H1 (cell line): ENCODE measurements at regions not wholly inside any gene's neighbourhood (a gene's known extent, or its start where the extent isn't known, plus 50 kb on each side); places are given as distances from the start of the nearest gene placed in this dataset.

Experiments
- CTCF ChIA-PET: fragments of 300-600 bp; sonication (Branson Sonifier 250); formaldehyde crosslinking; loops from one replicate; lab custom pipeline; 2021; ENCODE audit not compliant: partially characterized antibody; lab: Charles Lee
- POLR2A ChIA-PET: fragments of 300-600 bp; sonication (Branson Sonifier 250); formaldehyde crosslinking; loops from one replicate; lab custom pipeline; 2021; ENCODE audit warnings: inconsistent platforms; ENCODE audit not compliant: partially characterized antibody; lab: Charles Lee
- DNase-seq, 2 experiments: peaks; one replicate each; pipeline versions ENCODE4 v3.0.0 to v3.0.0-alpha.2; 2010 to 2022; ENCODE audit warnings: low spot score in 2 of 2, low read depth in 1 of 2, mixed read lengths in 1 of 2
- FAIRE-seq: peaks from 2 replicates; lab custom pipeline; 2011; peaks lifted over from hg19 to GRCh38; lab: Jason Lieb, UNC
- H2AFZ ChIP-seq: 2 replicates; pipeline ENCODE4 v1.8.1; 2012; ENCODE audit warnings: low read length, inconsistent platforms
- H2AK5ac ChIP-seq: 2 replicates; pipeline ENCODE4 v1.6.1; 2013; ENCODE audit warnings: low read depth, low read length
- H2BK120ac ChIP-seq: replicated peaks from 2 replicates; pipeline ENCODE3; 2013; ENCODE audit warnings: low read depth, low read length, inconsistent platforms
- H2BK12ac ChIP-seq: 2 replicates; pipeline ENCODE4 v1.6.1; 2013; ENCODE audit warnings: low read depth, low read length
- H2BK15ac ChIP-seq: 2 replicates; pipeline ENCODE4 v1.6.1; 2013; ENCODE audit warnings: low read length
- H2BK20ac ChIP-seq: 2 replicates; pipeline ENCODE4 v1.6.1; 2013; ENCODE audit warnings: low read length
- H2BK5ac ChIP-seq: 2 replicates; pipeline ENCODE4 v1.6.1; 2013; ENCODE audit warnings: low read depth, low read length
- H3K14ac ChIP-seq: 2 replicates; pipeline ENCODE4 v1.6.1; 2013; ENCODE audit warnings: inconsistent platforms; ENCODE audit not compliant: insufficient read length
- H3K18ac ChIP-seq: 2 replicates; pipeline ENCODE4 v1.6.1; 2013; ENCODE audit warnings: low read length; ENCODE audit errors: extremely low read depth
- H3K23ac ChIP-seq: 2 replicates; pipeline ENCODE4 v1.6.1; 2013; ENCODE audit warnings: inconsistent platforms; ENCODE audit not compliant: insufficient read length
- H3K23me2 ChIP-seq: 2 replicates; pipeline ENCODE4 v1.6.1; 2013; ENCODE audit warnings: low read depth, low read length
- H3K27ac ChIP-seq: 2 replicates; pipeline ENCODE4 v1.6.1; 2011; ENCODE audit warnings: low read depth, low read length, inconsistent platforms
- H3K27me3 ChIP-seq, 4 experiments: replicated peaks in 1 of 4; 1 replicate in 1 of 4; 2 replicates in 3 of 4; pipeline versions ENCODE4 v1.6.1 to v1.8.1; 2011 to 2013; ENCODE audit warnings: low read length in 3 of 4, mild to moderate bottlenecking in 3 of 4, inconsistent platforms in 2 of 4, mixed read lengths in 2 of 4, moderate library complexity in 1 of 4; ENCODE audit not compliant: control insufficient read depth in 3 of 4, insufficient read depth in 3 of 4; ENCODE audit errors: extremely low read depth in 1 of 4
- H3K36me3 ChIP-seq, 4 experiments: 2 replicates each; pipeline versions ENCODE4 v1.6.1 to v1.8.1; 2011 to 2013; ENCODE audit warnings: mild to moderate bottlenecking in 4 of 4, low read length in 3 of 4, moderate library complexity in 2 of 4, control low read depth in 1 of 4, inconsistent platforms in 1 of 4; ENCODE audit not compliant: insufficient read depth in 4 of 4, control insufficient read depth in 2 of 4
- H3K4ac ChIP-seq: replicated peaks from 2 replicates; pipeline ENCODE3; 2013; ENCODE audit warnings: low read length, low read depth, mixed read lengths, inconsistent platforms; ENCODE audit not compliant: insufficient read length
- H3K4me1 ChIP-seq, 4 experiments: replicated peaks in 1 of 4; 1 replicate in 1 of 4; 2 replicates in 3 of 4; pipeline versions ENCODE4 v1.6.1 to v1.8.1; 2011 to 2013; ENCODE audit warnings: low read length in 3 of 4, inconsistent platforms in 2 of 4, mixed read lengths in 1 of 4; ENCODE audit not compliant: insufficient read depth in 4 of 4, control insufficient read depth in 3 of 4
- H3K4me2 ChIP-seq, 2 experiments: 2 replicates each; pipeline versions ENCODE4 v1.6.1 to v1.8.1; 2011 to 2013; ENCODE audit warnings: low read depth in 2 of 2, low read length in 2 of 2, control low read depth in 1 of 2, inconsistent platforms in 1 of 2, mild to moderate bottlenecking in 1 of 2; ENCODE audit not compliant: insufficient read depth in 1 of 2
- H3K4me3 ChIP-seq, 4 experiments: fragments of 200-600, 300-600 bp in 1 of 4; sonication (generic), shearing (Covaris generic), sonication (Bioruptor Twin) in 1 of 4; 2 replicates each; pipeline versions ENCODE4 v1.5.1 to v1.8.1; 2011 to 2016; ENCODE audit warnings: low read length in 4 of 4, low read depth in 3 of 4, control low read depth in 2 of 4, inconsistent platforms in 2 of 4, mild to moderate bottlenecking in 2 of 4, mixed read lengths in 1 of 4, moderate library complexity in 1 of 4; ENCODE audit not compliant: insufficient read depth in 2 of 4; ENCODE audit errors: extremely low read depth in 1 of 4
- H3K56ac ChIP-seq: replicated peaks from 2 replicates; pipeline ENCODE3; 2013; ENCODE audit warnings: low read depth, mild to moderate bottlenecking, mixed read lengths, low read length, inconsistent platforms; ENCODE audit not compliant: insufficient read length
- H3K79me1 ChIP-seq: 2 replicates; pipeline ENCODE4 v1.6.1; 2013; ENCODE audit warnings: low read depth, low read length, control low read depth
- H3K79me2 ChIP-seq, 2 experiments: 2 replicates each; pipeline versions ENCODE4 v1.6.1 to v1.8.1; 2012 to 2013; ENCODE audit warnings: low read length in 2 of 2, mild to moderate bottlenecking in 2 of 2, inconsistent platforms in 1 of 2; ENCODE audit not compliant: insufficient read depth in 2 of 2, control insufficient read depth in 1 of 2
- H3K9ac ChIP-seq, 4 experiments: replicated peaks in 1 of 4; 1 replicate in 1 of 4; 2 replicates in 3 of 4; pipeline versions ENCODE4 v1.6.1 to v1.8.1; 2011 to 2013; ENCODE audit warnings: low read depth in 3 of 4, low read length in 3 of 4, control low read depth in 2 of 4, mild to moderate bottlenecking in 2 of 4, moderate library complexity in 2 of 4, inconsistent platforms in 1 of 4; ENCODE audit errors: extremely low read depth in 1 of 4
- H3K9me3 ChIP-seq, 2 experiments: 2 replicates each; pipeline versions ENCODE4 v1.6.1 to v1.8.1; 2012 to 2013; ENCODE audit warnings: mild to moderate bottlenecking in 2 of 2, moderate library complexity in 2 of 2, control low read depth in 1 of 2, inconsistent platforms in 1 of 2, low read depth in 1 of 2, low read length in 1 of 2, mixed read lengths in 1 of 2; ENCODE audit not compliant: insufficient read depth in 2 of 2
- H4K20me1 ChIP-seq, 2 experiments: replicated peaks in 1 of 2; 2 replicates each; pipeline versions ENCODE3 to v1.8.1; 2011 to 2013; ENCODE audit warnings: inconsistent platforms in 2 of 2, low read length in 2 of 2, mild to moderate bottlenecking in 1 of 2; ENCODE audit not compliant: insufficient read depth in 2 of 2, control insufficient read depth in 1 of 2
- H4K5ac ChIP-seq: 2 replicates; pipeline ENCODE4 v1.6.1; 2013; ENCODE audit warnings: low read length, low read depth, mixed read lengths, inconsistent platforms; ENCODE audit not compliant: insufficient read length
- H4K8ac ChIP-seq: 2 replicates; pipeline ENCODE4 v1.8.0; 2013; ENCODE audit warnings: mild to moderate bottlenecking, moderate library complexity, low read length, inconsistent platforms; ENCODE audit not compliant: insufficient read depth; ENCODE audit errors: extremely low read depth
- H4K91ac ChIP-seq: replicated peaks from 2 replicates; pipeline ENCODE3; 2013; ENCODE audit warnings: low read length, mixed read lengths, inconsistent platforms; ENCODE audit not compliant: insufficient read length
- CHD2 ChIP-seq: IDR thresholded peaks from 2 replicates; pipeline ENCODE4 v1.6.1; 2012; ENCODE audit warnings: low read length, improper control_type of control experiment
- RAD21 ChIP-seq, 2 experiments: IDR thresholded peaks in 1 of 2; conservative IDR thresholded peaks in 1 of 2; 2 replicates each; pipeline ENCODE4 v1.6.1; 2011; ENCODE audit warnings: low read depth in 2 of 2, low read length in 2 of 2, improper control_type of control experiment in 1 of 2, inconsistent platforms in 1 of 2, mild to moderate bottlenecking in 1 of 2, moderate library complexity in 1 of 2
- SIRT6 ChIP-seq: IDR thresholded peaks from one replicate; pipeline ENCODE4 v1.7.1; 2012; ENCODE audit warnings: low read length, inconsistent platforms
- SUZ12 ChIP-seq: fragments of 200-600 bp; sonication (generic); IDR thresholded peaks from 2 replicates; pipeline ENCODE4 v1.6.1; 2012; ENCODE audit warnings: mild to moderate bottlenecking, inconsistent platforms, low read length, moderate library complexity, mixed read lengths
- TAF1 ChIP-seq: IDR thresholded peaks from 2 replicates; pipeline ENCODE4 v1.6.1; 2011; ENCODE audit warnings: mild to moderate bottlenecking, low read depth, low read length
- TEAD4 ChIP-seq: IDR thresholded peaks from 2 replicates; pipeline ENCODE4 v1.6.1; 2012; ENCODE audit warnings: low read depth, low read length, inconsistent platforms, mixed read lengths
- WGBS, 2 experiments: shearing (Covaris generic) in 1 of 2; methylation state at CpG; one replicate each; pipeline versions ENCODE4 v1.1.6 to v1.1.7; 2013 to 2015; ENCODE audit warnings: low lambda C conversion rate in 2 of 2, mixed read lengths in 2 of 2, inconsistent platforms in 1 of 2, low coverage in 1 of 2, missing lambda C conversion rate in 1 of 2; ENCODE audit not compliant: insufficient replicate concordance in 2 of 2, insufficient coverage in 1 of 2, insufficient read length in 1 of 2; ENCODE audit errors: extremely low coverage in 1 of 2, missing lambda C conversion rate in 1 of 2; 5-methylcytosine and 5-hydroxymethylcytosine counted together
- TF ChIP-seq, protein P1 (sequence below): IDR thresholded peaks from 2 replicates; pipeline ENCODE4 v1.6.1; 2012; ENCODE audit warnings: inconsistent platforms
- TF ChIP-seq, protein P2 (sequence below), 3 experiments: IDR thresholded peaks; 1 replicate in 2 of 3; 2 replicates in 1 of 3; pipeline versions ENCODE4 v1.5.1 to v1.6.1; 2011; ENCODE audit warnings: low read length in 3 of 3, mild to moderate bottlenecking in 3 of 3, inconsistent platforms in 2 of 3, low read depth in 1 of 3, moderate library complexity in 1 of 3; ENCODE audit not compliant: insufficient read depth in 1 of 3; ENCODE audit errors: control extremely low read depth in 1 of 3

DNA sequence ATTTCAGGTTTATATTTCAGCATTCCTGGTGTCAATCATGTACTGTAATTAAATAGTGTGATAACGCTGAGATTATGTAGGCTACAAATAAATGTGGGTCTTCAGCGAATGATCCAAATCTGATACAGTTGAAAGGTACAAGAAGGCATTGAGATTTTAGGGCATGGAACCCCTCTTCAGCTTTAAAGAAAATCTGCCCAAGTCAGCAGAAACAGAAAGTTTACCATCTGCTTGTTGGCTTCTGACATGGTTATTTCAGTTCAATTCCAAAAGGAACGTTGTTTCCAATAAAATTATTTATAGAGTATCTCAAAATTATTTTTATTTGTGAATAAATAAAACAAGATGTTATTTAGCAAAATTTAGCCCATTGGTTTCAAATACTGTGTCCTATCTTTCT, 400.2 kb upstream of the RORA start:
- no peak overlapping the region for H3K14ac ChIP-seq
- no peak overlapping the region for H2BK120ac ChIP-seq
- H3K79me1 ChIP-seq, result no peaks in the 10 kb centered on the region
- DNase-seq (no peak), FAIRE-seq (no peak)
- H3K9me3 ChIP-seq, result no peaks in the 10 kb centered on the region; a peak in 1 of 4 replicates
- no peak for TF ChIP-seq SIRT6
- TF ChIP-seq TAF1, result no peak
- TF ChIP-seq, protein P1, sequence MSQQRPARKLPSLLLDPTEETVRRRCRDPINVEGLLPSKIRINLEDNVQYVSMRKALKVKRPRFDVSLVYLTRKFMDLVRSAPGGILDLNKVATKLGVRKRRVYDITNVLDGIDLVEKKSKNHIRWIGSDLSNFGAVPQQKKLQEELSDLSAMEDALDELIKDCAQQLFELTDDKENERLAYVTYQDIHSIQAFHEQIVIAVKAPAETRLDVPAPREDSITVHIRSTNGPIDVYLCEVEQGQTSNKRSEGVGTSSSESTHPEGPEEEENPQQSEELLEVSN, result no peak
- no peak for TF ChIP-seq TEAD4
- TF ChIP-seq RAD21 (IDR thresholded peaks at IDR 0.05 in 1 of 2, conservative IDR thresholded peaks at IDR 0.05 in 1 of 2; ENCODE audit: low read depth in 2 of 2, low read length in 2 of 2), result no peak
- no peak for TF ChIP-seq SUZ12
- TF ChIP-seq CHD2, result no peak
- TF ChIP-seq, protein P2, sequence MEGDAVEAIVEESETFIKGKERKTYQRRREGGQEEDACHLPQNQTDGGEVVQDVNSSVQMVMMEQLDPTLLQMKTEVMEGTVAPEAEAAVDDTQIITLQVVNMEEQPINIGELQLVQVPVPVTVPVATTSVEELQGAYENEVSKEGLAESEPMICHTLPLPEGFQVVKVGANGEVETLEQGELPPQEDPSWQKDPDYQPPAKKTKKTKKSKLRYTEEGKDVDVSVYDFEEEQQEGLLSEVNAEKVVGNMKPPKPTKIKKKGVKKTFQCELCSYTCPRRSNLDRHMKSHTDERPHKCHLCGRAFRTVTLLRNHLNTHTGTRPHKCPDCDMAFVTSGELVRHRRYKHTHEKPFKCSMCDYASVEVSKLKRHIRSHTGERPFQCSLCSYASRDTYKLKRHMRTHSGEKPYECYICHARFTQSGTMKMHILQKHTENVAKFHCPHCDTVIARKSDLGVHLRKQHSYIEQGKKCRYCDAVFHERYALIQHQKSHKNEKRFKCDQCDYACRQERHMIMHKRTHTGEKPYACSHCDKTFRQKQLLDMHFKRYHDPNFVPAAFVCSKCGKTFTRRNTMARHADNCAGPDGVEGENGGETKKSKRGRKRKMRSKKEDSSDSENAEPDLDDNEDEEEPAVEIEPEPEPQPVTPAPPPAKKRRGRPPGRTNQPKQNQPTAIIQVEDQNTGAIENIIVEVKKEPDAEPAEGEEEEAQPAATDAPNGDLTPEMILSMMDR (IDR thresholded peaks at IDR 0.05; ENCODE audit: control extremely low read depth in 1 of 3, insufficient read depth in 1 of 3, low read depth in 1 of 3, low read length in 3 of 3), result no peak
- no peak overlapping the region for H2AFZ ChIP-seq
- no peak overlapping the region for H3K4me2 ChIP-seq
- no peak overlapping the region for H3K4ac ChIP-seq
- H3K27me3 ChIP-seq, result no peaks in the 10 kb centered on the region
- no peak overlapping the region for H4K5ac ChIP-seq
- no peak overlapping the region for H3K4me3 ChIP-seq
- no peak overlapping the region for H2BK5ac ChIP-seq
- no peaks in the 10 kb centered on the region for H3K79me2 ChIP-seq
- no peaks in the 10 kb centered on the region for H3K4me1 ChIP-seq
- H2BK20ac ChIP-seq, result no peak overlapping the region
- no peak overlapping the region for H3K56ac ChIP-seq
- no peaks in the 10 kb centered on the region for H4K20me1 ChIP-seq
- H3K18ac ChIP-seq, result no peak overlapping the region
- no peak overlapping the region for H2BK12ac ChIP-seq
- H2AK5ac ChIP-seq, result no peak overlapping the region
- no peak overlapping the region for H4K8ac ChIP-seq
- no peak overlapping the region for H2BK15ac ChIP-seq
- H3K23ac ChIP-seq, result no peak overlapping the region
- 92% methylated on average over 3 of the region's 3 CpGs; no CpG with 5 or more reads in 1 of the 2 experiments for WGBS, 2 experiments
- no peak overlapping the region for H4K91ac ChIP-seq
- no peaks in the 10 kb centered on the region for H3K36me3 ChIP-seq
- ChIA-PET CTCF (interaction anchor here (1.1 kb wide), 1 partner anchor 205 kb away, joined by 3 read pairs; no protein-coding TSS in a partner anchor), POLR2A (no interaction called here)
- no peak overlapping the region for H3K9ac ChIP-seq
- H3K27ac ChIP-seq, result no peak overlapping the region
- H3K23me2 ChIP-seq, result no peaks in the 10 kb centered on the region
